Stimulated activated naive CD4-positive, alpha-beta T cell (primary cell): ENCODE measurements at regions not wholly inside any gene's neighbourhood (a gene's known extent, or its start where the extent isn't known, plus 50 kb on each side); places are given as distances from the start of the nearest gene placed in this dataset.

ENCODE experiments used
- DNase-seq, 6 experiments: peaks; one replicate each; lab custom pipeline; 2025; lab: John Stamatoyannopoulos, UW

- DNase-seq, result no peak
Observed at GRCh38 chr1:60984062-60984799, 98.1 kb upstream of the NFIA start.

GRCh38 chr1:60983701-60984061 lies 98.7 kb upstream of the NFIA start:
- no peak for DNase-seq

- DNase-seq, result no peak
Observed at GRCh38 chr1:60982539-60982938, 99.8 kb upstream of the NFIA start.

GRCh38 chr1:60981357-60981756 lies 101.0 kb upstream of the NFIA start:
- no peak for DNase-seq

GRCh38 chr1:60978421-60979357 lies 103.7 kb upstream of the NFIA start:
- DNase-seq, result peak in 4 of 6 experiments; percentile 4 to 23 (median 12)

GRCh38 chr1:60977661-60978060 lies 104.7 kb upstream of the NFIA start:
- DNase-seq, result no peak

GRCh38 chr1:60974524-60975372 lies 107.6 kb upstream of the NFIA start:
- DNase-seq, result no peak

- DNase-seq, result no peak
Observed at GRCh38 chr1:60973668-60974067, 108.7 kb upstream of the NFIA start.

- no peak for DNase-seq
Observed at GRCh38 chr1:60972841-60973364, 109.5 kb upstream of the NFIA start.

GRCh38 chr1:60971330-60971729 lies 111.0 kb upstream of the NFIA start:
- no peak for DNase-seq

- no peak for DNase-seq
Observed at GRCh38 chr1:60969971-60970509, 112.3 kb upstream of the NFIA start.

- DNase-seq, result no peak
Observed at GRCh38 chr1:60965280-60965854, 117.0 kb upstream of the NFIA start.

- no peak for DNase-seq
Observed at GRCh38 chr1:60963167-60963940, 119.0 kb upstream of the NFIA start.

GRCh38 chr1:60960891-60961461 lies 121.4 kb upstream of the NFIA start:
- DNase-seq, result no peak

- no peak for DNase-seq
Observed at GRCh38 chr1:60959701-60960100, 122.7 kb upstream of the NFIA start.

- no peak for DNase-seq
Observed at GRCh38 chr1:60958001-60958400, 124.4 kb upstream of the NFIA start.

GRCh38 chr1:60956520-60956919 lies 125.8 kb upstream of the NFIA start:
- no peak for DNase-seq

GRCh38 chr1:60952612-60953111 lies 129.7 kb upstream of the NFIA start:
- no peak for DNase-seq

- DNase-seq, result no peak
Observed at GRCh38 chr1:60950224-60951063, 131.9 kb upstream of the NFIA start.
